ENCODE measurements at regions not wholly inside any gene's neighbourhood (a gene's known extent, or its start where the extent isn't known, plus 50 kb on each side); places are given as distances from the start of the nearest gene placed in this dataset.
"Not testable (repeated sequence)": the region's sequence is repeated elsewhere in the genome, so short reads cannot be mapped to it uniquely, and the experiment has no call there.

DNA sequence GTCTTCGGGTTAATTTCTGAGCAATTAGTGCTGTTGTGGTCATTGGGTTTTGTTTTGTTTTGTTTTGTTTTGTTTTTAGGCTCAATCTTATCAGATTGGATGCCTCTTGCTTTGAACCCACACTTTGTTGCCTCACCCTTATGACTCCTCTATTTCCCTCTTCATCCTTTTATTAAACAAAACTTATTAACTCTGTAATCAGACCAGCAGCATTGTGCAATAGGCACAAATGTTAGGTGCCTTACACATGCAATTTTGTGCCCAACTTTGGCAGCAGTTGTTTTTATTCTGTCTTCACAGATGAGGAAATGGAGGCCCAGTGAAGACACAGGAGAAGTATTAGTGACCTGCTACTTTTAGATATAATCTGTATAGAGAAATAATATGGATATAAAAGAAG, 377.7 kb downstream of the KCNRG start:
- intact Hi-C loops (cut with DNase I) = no loop called here
- TF ChIP-seq POLR2AphosphoS5 (IDR thresholded peaks at IDR 0.05; ENCODE audit: insufficient read depth in 1 of 2, low read depth in 1 of 2) (no peak), POLR2A (IDR thresholded peaks at IDR 0.05) (no peak)
- TF ChIP-seq, protein P1, sequence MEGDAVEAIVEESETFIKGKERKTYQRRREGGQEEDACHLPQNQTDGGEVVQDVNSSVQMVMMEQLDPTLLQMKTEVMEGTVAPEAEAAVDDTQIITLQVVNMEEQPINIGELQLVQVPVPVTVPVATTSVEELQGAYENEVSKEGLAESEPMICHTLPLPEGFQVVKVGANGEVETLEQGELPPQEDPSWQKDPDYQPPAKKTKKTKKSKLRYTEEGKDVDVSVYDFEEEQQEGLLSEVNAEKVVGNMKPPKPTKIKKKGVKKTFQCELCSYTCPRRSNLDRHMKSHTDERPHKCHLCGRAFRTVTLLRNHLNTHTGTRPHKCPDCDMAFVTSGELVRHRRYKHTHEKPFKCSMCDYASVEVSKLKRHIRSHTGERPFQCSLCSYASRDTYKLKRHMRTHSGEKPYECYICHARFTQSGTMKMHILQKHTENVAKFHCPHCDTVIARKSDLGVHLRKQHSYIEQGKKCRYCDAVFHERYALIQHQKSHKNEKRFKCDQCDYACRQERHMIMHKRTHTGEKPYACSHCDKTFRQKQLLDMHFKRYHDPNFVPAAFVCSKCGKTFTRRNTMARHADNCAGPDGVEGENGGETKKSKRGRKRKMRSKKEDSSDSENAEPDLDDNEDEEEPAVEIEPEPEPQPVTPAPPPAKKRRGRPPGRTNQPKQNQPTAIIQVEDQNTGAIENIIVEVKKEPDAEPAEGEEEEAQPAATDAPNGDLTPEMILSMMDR (IDR thresholded peaks at IDR 0.05) = no peak
- Histone ChIP-seq H3K4me1 (no peaks in the 10 kb centered on the region), H3K36me3 (no peaks in the 10 kb centered on the region), H3K27me3 (no peaks in the 10 kb centered on the region), H3K4me3 (no peak overlapping the region), H3K9me3 (no peaks in the 10 kb centered on the region), H3K27ac (no peak overlapping the region)
- no peak for DNase-seq (ENCODE audit: extremely low spot score in 2 of 2)

DNA sequence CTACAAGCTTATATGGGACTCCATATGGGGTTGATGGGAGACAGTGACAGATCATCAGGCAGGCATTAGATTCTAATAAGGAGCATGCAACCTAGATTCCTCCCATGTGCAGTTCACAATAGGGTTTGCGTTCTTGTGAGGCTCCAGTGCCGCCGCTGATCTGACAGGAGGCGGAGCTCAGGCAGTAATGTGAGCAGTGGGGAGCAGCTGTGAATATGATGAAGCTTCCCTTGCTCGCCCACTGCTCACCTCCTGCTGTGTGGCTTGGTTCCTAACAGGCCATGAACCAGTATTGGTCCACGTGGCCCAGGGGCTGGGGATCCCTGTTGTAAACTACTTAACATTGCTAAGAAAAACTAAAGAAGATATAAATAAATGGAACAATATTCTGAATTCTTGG, 378.4 kb downstream of the KCNRG start:
- Histone ChIP-seq H3K9me3 (no peaks in the 10 kb centered on the region), H3K4me3 (no peak overlapping the region), H3K27me3 (no peaks in the 10 kb centered on the region), H3K36me3 (no peaks in the 10 kb centered on the region), H3K27ac (no peak overlapping the region), H3K4me1 (no peaks in the 10 kb centered on the region)
- intact Hi-C loops (cut with DNase I) = no loop called here
- DNase-seq (ENCODE audit: extremely low spot score in 2 of 2) = no peak
- TF ChIP-seq, protein P1 (IDR thresholded peaks at IDR 0.05) = no peak
- no peak for TF ChIP-seq POLR2A (IDR thresholded peaks at IDR 0.05)

DNA sequence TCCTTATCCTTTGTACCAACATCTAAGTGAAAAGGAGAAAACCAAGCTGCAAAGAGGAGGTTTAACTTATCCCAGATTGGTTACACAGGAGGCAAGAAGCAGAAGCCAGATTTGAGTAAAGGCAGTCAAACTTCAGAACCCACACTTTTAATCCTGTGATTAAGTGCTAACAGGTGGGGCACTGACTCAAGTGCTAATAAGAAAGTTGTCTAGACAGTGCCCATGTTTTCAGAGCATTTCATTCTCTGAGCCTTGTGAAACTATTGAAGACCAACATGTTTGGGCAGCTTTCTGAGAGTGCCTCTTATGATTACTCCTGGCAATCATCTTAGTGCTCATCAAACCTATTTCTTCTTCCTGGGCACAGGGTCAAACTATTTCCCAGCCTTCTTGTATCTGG, 380.8 kb downstream of the KCNRG start:
- Histone ChIP-seq H3K4me1 (peaks cover 11% of the 10 kb centered on the region), H3K9me3 (no peaks in the 10 kb centered on the region), H3K27me3 (no peaks in the 10 kb centered on the region), H3K36me3 (no peaks in the 10 kb centered on the region), H3K27ac (no peak overlapping the region), H3K4me3 (no peak overlapping the region)
- peak in 1 of 2 donors; percentile 16 for DNase-seq (ENCODE audit: extremely low spot score in 2 of 2)
- TF ChIP-seq POLR2AphosphoS5 (IDR thresholded peaks at IDR 0.05; ENCODE audit: insufficient read depth in 1 of 2, low read depth in 1 of 2) = peak in 1 of 2 donors; percentile 30
- TF ChIP-seq, protein P1 (IDR thresholded peaks at IDR 0.05) = no peak
- intact Hi-C loops (cut with DNase I) = no loop called here

DNA sequence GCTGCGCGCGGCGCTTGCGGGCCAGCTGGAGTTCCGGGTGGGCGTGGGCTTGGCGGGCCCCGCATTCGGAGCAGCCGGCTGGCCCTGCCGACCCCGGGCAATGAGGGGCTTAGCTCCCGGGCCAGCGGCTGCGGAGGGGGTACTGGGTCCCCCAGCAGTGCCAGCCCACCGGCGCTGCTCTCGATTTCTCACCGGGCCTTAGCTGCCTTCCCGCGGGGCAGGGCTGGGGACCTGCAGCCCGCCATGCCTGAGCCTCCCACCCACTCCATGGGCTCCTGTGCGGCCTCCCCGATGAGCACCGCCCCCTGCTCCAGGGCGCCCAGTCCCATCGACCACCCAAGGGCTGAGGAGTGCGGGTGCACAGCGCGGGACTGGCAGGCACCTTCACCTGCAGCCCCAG, 381.4 kb downstream of the KCNRG start:
- intact Hi-C loops (cut with DNase I); H3K27ac ChIP-seq; H3K36me3 ChIP-seq; H3K4me3 ChIP-seq; H3K9me3 ChIP-seq; H3K27me3 ChIP-seq; DNase-seq (ENCODE audit: extremely low spot score in 2 of 2): not testable (repeated sequence)
- peaks cover 17% of the 10 kb centered on the region for H3K4me1 ChIP-seq

DNA sequence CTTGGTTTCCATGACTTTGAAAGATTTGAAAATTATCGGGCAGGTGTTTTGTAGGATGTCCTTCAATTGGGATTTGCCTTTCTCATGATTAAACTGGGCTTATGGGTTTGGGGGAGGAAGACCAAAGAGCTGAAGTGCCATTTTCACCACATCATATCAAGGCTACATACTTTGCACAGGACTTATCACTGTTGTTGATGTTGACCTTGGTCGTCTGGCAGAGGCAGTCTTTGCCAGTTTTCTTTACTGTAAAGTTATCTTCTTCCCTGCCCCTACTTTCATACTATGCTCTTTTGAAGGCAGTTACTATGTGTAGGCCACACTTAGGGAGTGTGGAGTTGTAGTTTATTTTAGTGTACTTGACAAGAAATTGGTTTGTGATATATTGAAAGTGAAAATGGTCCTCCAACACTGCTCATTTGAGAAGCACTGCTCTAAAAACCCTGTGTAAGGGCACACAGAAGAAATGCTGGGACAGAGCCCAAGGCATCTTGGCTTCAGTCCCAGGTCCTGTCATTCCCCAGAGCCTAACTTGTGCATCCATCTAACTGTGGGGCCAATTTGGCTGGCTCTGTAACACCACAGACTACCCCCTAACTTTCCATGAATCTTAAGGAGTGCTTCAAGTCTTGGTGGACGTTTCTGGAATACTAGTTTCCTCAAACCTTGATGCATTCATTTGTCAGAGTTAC, 384.9 kb downstream of the KCNRG start:
- Histone ChIP-seq H3K4me1 (peaks cover 24% of the 10 kb centered on the region), H3K4me3 (no peak overlapping the region), H3K36me3 (no peaks in the 10 kb centered on the region), H3K27ac (no peak overlapping the region), H3K9me3 (no peaks in the 10 kb centered on the region), H3K27me3 (no peaks in the 10 kb centered on the region)
- intact Hi-C loops (cut with DNase I) = no loop called here
- TF ChIP-seq POLR2A (IDR thresholded peaks at IDR 0.05) (no peak), POLR2AphosphoS5 (IDR thresholded peaks at IDR 0.05; ENCODE audit: insufficient read depth in 1 of 2, low read depth in 1 of 2) (no peak)
- TF ChIP-seq, protein P1 (IDR thresholded peaks at IDR 0.05) = no peak
- DNase-seq (ENCODE audit: extremely low spot score in 2 of 2) = no peak

Measured in vagina (tissue), 2 donors.